Stimulated activated memory B cell treated with anti-CD40 and anti-IgM and Interleukin-4, amounts not matched to agents 10 μg/mL and 1 μg/mL and 100 μg/mL, for 72 hours (primary cell): ENCODE measurements at regions not wholly inside any gene's neighbourhood (a gene's known extent, or its start where the extent isn't known, plus 50 kb on each side); places are given as distances from the start of the nearest gene placed in this dataset.
"Not testable (repeated sequence)": the region's sequence is repeated elsewhere in the genome, so short reads cannot be mapped to it uniquely, and the experiment has no call there.

ENCODE experiments used
- ATAC-seq: fragments of 150-1000 bp; cut with Tn5 transposase; 2 replicates; pipeline ENCODE4 v1.10.0; 2021
- H3K27ac Mint-ChIP-seq: one replicate; pipeline ENCODE4 v1.8.0; 2022; ENCODE audit warnings: mild to moderate bottlenecking, mixed read lengths
- H3K27me3 Mint-ChIP-seq: one replicate; pipeline ENCODE4 v1.8.0; 2022; ENCODE audit warnings: mixed read lengths
- H3K36me3 Mint-ChIP-seq: one replicate; pipeline ENCODE4 v1.8.0; 2022; ENCODE audit warnings: mixed read lengths
- H3K4me1 Mint-ChIP-seq: one replicate; pipeline ENCODE4 v1.8.0; 2022; ENCODE audit warnings: mixed read lengths
- H3K4me3 Mint-ChIP-seq: one replicate; pipeline ENCODE4 v1.8.0; 2022; ENCODE audit warnings: mild to moderate bottlenecking, moderate library complexity, mixed read lengths
- H3K9me3 Mint-ChIP-seq: one replicate; pipeline ENCODE4 v1.8.0; 2022; ENCODE audit warnings: mixed read lengths

- Mint-ChIP-seq H3K27me3 (no peaks in the 10 kb centered on the region), H3K4me3 (no peak overlapping the region), H3K27ac (no peak overlapping the region), H3K4me1 (no peaks in the 10 kb centered on the region), H3K36me3 (no peaks in the 10 kb centered on the region), H3K9me3 (no peaks in the 10 kb centered on the region)
- ATAC-seq, result no peak
Measured at GRCh38 chr5:97553604-97554452, 370.8 kb upstream of the RIOK2 start.

GRCh38 chr5:97554977-97555643, 372.1 kb upstream of the RIOK2 start:
- no peak overlapping the region for H3K27ac Mint-ChIP-seq
- H3K4me3 Mint-ChIP-seq, result no peak overlapping the region
- H3K36me3 Mint-ChIP-seq, result no peaks in the 10 kb centered on the region
- no peaks in the 10 kb centered on the region for H3K4me1 Mint-ChIP-seq
- ATAC-seq, result no peak
- H3K9me3 Mint-ChIP-seq, result no peaks in the 10 kb centered on the region
- no peaks in the 10 kb centered on the region for H3K27me3 Mint-ChIP-seq

- Mint-ChIP-seq H3K27ac (no peak overlapping the region), H3K4me3 (no peak overlapping the region), H3K4me1 (no peaks in the 10 kb centered on the region), H3K27me3 (no peaks in the 10 kb centered on the region), H3K9me3 (no peaks in the 10 kb centered on the region), H3K36me3 (no peaks in the 10 kb centered on the region)
- ATAC-seq, result no peak
Measured at GRCh38 chr5:97555644-97555981, 372.6 kb upstream of the RIOK2 start.

- ATAC-seq, result no peak
- H3K27ac Mint-ChIP-seq, result no peak overlapping the region
- no peaks in the 10 kb centered on the region for H3K4me1 Mint-ChIP-seq
- no peak overlapping the region for H3K4me3 Mint-ChIP-seq
- H3K36me3 Mint-ChIP-seq, result no peaks in the 10 kb centered on the region
- H3K27me3 Mint-ChIP-seq, result no peaks in the 10 kb centered on the region
- peaks cover 3% of the 10 kb centered on the region for H3K9me3 Mint-ChIP-seq
Measured at GRCh38 chr5:97559827-97560598, 377.0 kb upstream of the RIOK2 start.

- Mint-ChIP-seq H3K9me3 (peaks cover 3% of the 10 kb centered on the region), H3K4me3 (no peak overlapping the region), H3K27me3 (no peaks in the 10 kb centered on the region), H3K27ac (no peak overlapping the region), H3K4me1 (no peaks in the 10 kb centered on the region), H3K36me3 (no peaks in the 10 kb centered on the region)
- ATAC-seq, result no peak
Measured at GRCh38 chr5:97560599-97560993, 377.5 kb upstream of the RIOK2 start.

GRCh38 chr5:97563050-97563657, 380.1 kb upstream of the RIOK2 start:
- Mint-ChIP-seq H3K4me3 (no peak overlapping the region), H3K27me3 (no peaks in the 10 kb centered on the region), H3K36me3 (no peaks in the 10 kb centered on the region), H3K27ac (no peak overlapping the region), H3K4me1 (no peaks in the 10 kb centered on the region), H3K9me3 (peaks cover 3% of the 10 kb centered on the region)
- ATAC-seq, result no peak

- Mint-ChIP-seq H3K27me3 (no peaks in the 10 kb centered on the region), H3K36me3 (no peaks in the 10 kb centered on the region), H3K4me3 (no peak overlapping the region), H3K4me1 (no peaks in the 10 kb centered on the region), H3K27ac (no peak overlapping the region), H3K9me3 (peaks cover 16% of the 10 kb centered on the region)
- ATAC-seq, result no peak
Measured at GRCh38 chr5:97568382-97568781, 385.3 kb upstream of the RIOK2 start.

GRCh38 chr5:97570242-97570641, 387.2 kb upstream of the RIOK2 start:
- no peak overlapping the region for H3K27ac Mint-ChIP-seq
- no peaks in the 10 kb centered on the region for H3K36me3 Mint-ChIP-seq
- no peak overlapping the region for H3K4me3 Mint-ChIP-seq
- no peaks in the 10 kb centered on the region for H3K4me1 Mint-ChIP-seq
- ATAC-seq, result no peak
- no peaks in the 10 kb centered on the region for H3K27me3 Mint-ChIP-seq
- H3K9me3 Mint-ChIP-seq, result peaks cover 13% of the 10 kb centered on the region

- Mint-ChIP-seq H3K27ac (no peak overlapping the region), H3K27me3 (no peaks in the 10 kb centered on the region), H3K4me1 (no peaks in the 10 kb centered on the region), H3K36me3 (no peaks in the 10 kb centered on the region), H3K9me3 (peaks cover 9% of the 10 kb centered on the region), H3K4me3 (no peak overlapping the region)
- no peak for ATAC-seq
Measured at GRCh38 chr5:97575322-97575721, 392.3 kb upstream of the RIOK2 start.

- no peaks in the 10 kb centered on the region for H3K27me3 Mint-ChIP-seq
- no peaks in the 10 kb centered on the region for H3K9me3 Mint-ChIP-seq
- H3K4me1 Mint-ChIP-seq, result no peaks in the 10 kb centered on the region
- no peaks in the 10 kb centered on the region for H3K36me3 Mint-ChIP-seq
- H3K4me3 Mint-ChIP-seq, result no peak overlapping the region
- ATAC-seq, result no peak
- no peak overlapping the region for H3K27ac Mint-ChIP-seq
Measured at GRCh38 chr5:97576956-97577355, 393.9 kb upstream of the RIOK2 start.

- H3K4me3 Mint-ChIP-seq, H3K27me3 Mint-ChIP-seq, ATAC-seq, H3K27ac Mint-ChIP-seq, H3K36me3 Mint-ChIP-seq, H3K9me3 Mint-ChIP-seq, H3K4me1 Mint-ChIP-seq: not testable (repeated sequence)
Measured at GRCh38 chr5:97579977-97580376, 396.9 kb upstream of the RIOK2 start.

- Mint-ChIP-seq H3K9me3 (no peaks in the 10 kb centered on the region), H3K27ac (no peak overlapping the region), H3K4me1 (no peaks in the 10 kb centered on the region), H3K36me3 (no peaks in the 10 kb centered on the region), H3K4me3 (no peak overlapping the region), H3K27me3 (no peaks in the 10 kb centered on the region)
- ATAC-seq, result no peak
Measured at GRCh38 chr5:97580746-97581145, 397.7 kb upstream of the RIOK2 start.

- Mint-ChIP-seq H3K36me3 (no peaks in the 10 kb centered on the region), H3K27ac (no peak overlapping the region), H3K4me3 (no peak overlapping the region), H3K4me1 (no peaks in the 10 kb centered on the region), H3K9me3 (peaks cover 6% of the 10 kb centered on the region), H3K27me3 (no peaks in the 10 kb centered on the region)
- no peak for ATAC-seq
Measured at GRCh38 chr5:97591781-97592180, 408.7 kb upstream of the RIOK2 start.

- Mint-ChIP-seq H3K27me3 (no peaks in the 10 kb centered on the region), H3K4me1 (no peaks in the 10 kb centered on the region), H3K27ac (no peak overlapping the region), H3K36me3 (no peaks in the 10 kb centered on the region), H3K9me3 (peaks cover 17% of the 10 kb centered on the region), H3K4me3 (no peak overlapping the region)
- no peak for ATAC-seq
Measured at GRCh38 chr5:97600486-97600885, 417.4 kb upstream of the RIOK2 start.

GRCh38 chr5:97601651-97602050, 418.6 kb upstream of the RIOK2 start:
- no peak overlapping the region for H3K27ac Mint-ChIP-seq
- H3K4me1 Mint-ChIP-seq, result no peaks in the 10 kb centered on the region
- no peaks in the 10 kb centered on the region for H3K36me3 Mint-ChIP-seq
- H3K27me3 Mint-ChIP-seq, result no peaks in the 10 kb centered on the region
- ATAC-seq, result no peak
- no peak overlapping the region for H3K4me3 Mint-ChIP-seq
- H3K9me3 Mint-ChIP-seq, result peaks cover 20% of the 10 kb centered on the region
